T-helper 1 cell (primary cell): ENCODE measurements at regions not wholly inside any gene's neighbourhood (a gene's known extent, or its start where the extent isn't known, plus 50 kb on each side); places are given as distances from the start of the nearest gene placed in this dataset.

Experiments used
- DNase-seq, 5 donors: peaks; one replicate each; pipeline ENCODE4 v3.0.0-alpha.2; 2012 to 2020

- DNase-seq = no peak
Observed at GRCh38 chr11:115042002-115042401, 363.7 kb downstream of the NXPE2 start.

DNA sequence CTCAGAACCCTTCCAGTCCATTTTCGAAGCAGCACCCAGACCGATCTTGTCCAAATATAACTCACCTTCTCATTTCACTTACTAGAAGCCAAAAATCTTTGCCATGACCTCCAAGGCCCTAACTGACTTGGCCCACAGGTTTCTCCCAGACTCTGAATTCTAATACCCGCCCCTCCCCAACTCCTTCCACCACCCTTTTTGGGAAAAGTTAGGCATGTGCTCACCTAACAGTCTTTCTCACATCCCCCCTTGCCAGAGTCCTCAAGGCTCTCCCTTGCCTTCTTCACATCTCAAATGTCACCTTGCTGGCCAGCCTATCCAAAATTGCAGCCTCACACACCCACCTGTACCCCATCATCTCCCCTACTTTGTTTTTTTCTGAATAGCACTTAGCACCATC, 369.3 kb downstream of the NXPE2 start:
- DNase-seq = no peak

- no peak for DNase-seq
Observed at GRCh38 chr11:115049796-115050195, 371.5 kb downstream of the NXPE2 start.

DNA sequence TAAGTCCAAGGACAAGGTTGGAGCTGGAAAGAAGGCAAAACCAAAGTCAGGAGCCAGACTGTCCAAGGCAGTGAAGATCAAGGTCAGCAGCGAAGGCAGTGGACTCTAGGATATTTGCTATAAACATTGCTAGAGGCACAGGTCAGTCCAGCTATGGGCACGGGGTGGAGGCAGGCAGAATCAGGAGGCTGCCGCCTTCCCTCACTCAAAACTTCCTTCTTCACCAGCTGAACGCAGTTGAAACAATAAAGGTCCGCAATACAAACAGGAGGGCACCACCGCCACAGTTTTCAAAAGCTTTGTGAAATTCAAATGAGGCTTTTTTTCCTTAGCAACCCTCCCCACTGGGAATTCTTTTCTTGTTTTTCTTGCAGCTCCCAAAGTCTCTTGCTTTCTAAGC, 372.4 kb downstream of the NXPE2 start:
- no peak for DNase-seq

- DNase-seq = no peak
Observed at GRCh38 chr11:115051938-115052590, 373.7 kb downstream of the NXPE2 start.

DNA sequence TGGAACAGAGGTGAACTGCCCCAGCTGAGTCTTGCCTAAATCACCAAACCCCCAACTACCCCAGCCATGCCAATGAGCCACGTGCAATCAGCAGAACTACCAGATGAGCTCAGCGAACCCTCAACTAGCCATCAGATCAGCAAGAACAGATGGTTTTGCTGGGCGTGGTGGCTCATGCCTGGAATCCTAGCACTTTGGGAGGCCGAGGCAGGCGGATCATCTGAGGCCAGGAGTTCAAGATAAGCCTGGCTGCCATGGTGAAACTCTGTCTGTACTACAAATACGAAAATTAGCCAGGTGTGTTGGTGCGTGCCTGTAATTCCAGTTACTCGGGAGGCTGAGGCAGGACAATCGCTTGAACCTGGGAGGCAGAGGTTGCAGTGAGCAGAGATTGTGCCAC, 374.3 kb downstream of the NXPE2 start:
- DNase-seq = no peak

- DNase-seq = no peak
Observed at GRCh38 chr11:115054570-115055538, 376.5 kb downstream of the NXPE2 start.

- no peak for DNase-seq
Observed at GRCh38 chr11:115056514-115056913, 378.2 kb downstream of the NXPE2 start.

GRCh38 chr11:115060840-115061239, 382.5 kb downstream of the NXPE2 start:
- DNase-seq = no peak

DNA sequence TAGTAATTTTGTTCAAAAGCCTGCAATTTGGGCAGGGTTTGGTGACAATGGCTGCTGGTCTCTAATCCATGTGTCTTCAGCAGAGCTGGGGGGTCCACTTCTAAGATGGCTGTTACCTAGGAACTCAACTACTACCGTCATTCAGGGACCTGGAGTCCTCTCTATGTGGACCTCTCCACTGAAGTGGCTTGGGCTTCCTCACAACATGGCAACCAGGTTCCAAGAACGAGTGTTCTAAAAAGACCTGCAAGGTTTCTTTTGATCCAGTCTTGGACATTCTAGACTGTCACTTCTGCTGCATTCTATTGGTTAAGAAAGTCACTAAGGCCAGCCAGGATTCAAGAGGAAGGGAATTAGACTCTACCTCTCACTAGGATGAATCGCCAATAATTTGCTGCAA, 387.0 kb downstream of the NXPE2 start:
- no peak for DNase-seq

DNA sequence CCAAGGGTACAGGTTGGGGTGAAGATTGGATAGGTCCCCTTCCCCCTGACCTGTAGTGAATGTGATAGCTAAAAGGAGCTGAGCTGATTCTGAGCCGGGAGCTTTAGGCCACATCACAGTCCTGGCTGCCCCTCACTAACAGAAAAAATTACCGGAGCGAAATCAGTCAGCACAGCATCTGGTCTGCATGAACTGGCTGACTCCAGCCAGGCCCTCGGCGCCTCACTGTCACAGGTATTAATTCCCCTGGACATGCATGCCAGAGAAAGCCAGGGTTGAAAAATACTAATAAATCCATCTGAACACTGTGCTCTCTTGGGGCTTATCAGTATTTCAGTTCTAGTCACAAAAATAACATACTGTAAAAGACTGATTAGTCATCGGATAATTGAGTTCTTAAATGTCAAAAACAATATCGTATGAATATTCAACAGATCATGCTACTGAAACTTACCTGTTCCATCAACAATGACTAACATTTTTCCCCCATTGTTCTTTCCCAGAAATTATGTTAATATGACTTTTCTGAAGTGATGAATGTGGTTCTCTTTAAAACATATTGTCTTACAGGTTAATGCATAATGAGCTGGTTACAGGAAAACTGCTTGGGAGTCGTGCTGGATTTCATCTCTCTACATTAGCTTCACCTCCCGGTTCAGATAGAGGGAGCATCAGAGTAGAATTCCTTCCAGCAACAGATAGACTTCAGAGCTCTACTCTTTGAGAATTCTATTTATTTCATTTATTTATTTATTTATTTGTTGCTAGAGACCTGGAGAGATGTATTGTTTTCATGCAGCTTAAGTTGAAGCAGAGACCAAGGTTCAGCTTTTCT, 387.7 kb downstream of the NXPE2 start:
- no peak for DNase-seq

DNA sequence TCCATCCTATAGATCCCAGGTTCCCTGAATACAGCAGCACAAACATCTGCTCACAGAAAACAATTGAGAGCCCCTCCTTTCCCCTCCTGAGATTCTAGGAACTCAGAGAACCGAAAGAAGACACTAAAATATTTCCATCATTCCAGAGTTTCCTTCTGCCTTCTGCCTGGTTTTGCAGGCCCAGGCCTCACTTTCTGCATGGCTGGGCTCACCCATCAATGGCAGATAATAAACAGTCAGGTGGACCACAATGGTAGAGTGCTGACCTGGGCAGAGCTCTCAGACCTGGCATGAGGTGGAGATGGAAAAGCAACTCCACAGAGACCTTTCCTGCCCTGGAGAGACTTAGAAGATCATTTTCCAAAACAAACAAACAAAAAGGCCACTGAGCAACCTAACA, 389.1 kb downstream of the NXPE2 start:
- no peak for DNase-seq

DNA sequence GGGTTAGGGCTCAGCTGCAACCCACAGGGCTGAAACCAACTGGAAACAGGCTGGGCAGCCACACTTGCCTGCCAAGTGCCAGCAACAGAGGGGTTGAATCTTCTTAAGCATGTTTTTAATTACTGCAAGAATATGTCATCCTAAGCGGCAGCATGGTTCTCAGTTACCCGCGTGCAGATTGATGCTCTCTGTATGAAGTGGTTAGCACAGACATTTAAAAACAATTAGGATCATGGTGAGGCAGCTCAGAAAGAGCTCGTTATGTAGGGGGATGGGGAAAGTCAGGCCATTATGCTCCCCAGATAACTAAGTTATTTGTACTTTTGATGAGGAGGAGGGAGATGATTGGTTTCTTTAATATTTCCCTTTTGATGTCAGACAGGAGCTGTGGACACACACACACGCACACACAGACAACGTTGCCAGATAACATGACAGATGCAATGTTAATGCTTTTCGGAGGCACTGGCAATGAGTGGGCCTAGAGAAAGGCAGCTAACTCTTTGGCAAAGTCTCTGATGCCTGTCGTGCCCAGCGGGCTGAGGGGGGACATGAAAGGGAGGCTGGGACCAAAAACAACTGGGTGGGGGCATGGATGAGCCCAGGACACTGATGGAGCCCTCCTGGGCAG, 389.7 kb downstream of the NXPE2 start:
- no peak for DNase-seq

DNA sequence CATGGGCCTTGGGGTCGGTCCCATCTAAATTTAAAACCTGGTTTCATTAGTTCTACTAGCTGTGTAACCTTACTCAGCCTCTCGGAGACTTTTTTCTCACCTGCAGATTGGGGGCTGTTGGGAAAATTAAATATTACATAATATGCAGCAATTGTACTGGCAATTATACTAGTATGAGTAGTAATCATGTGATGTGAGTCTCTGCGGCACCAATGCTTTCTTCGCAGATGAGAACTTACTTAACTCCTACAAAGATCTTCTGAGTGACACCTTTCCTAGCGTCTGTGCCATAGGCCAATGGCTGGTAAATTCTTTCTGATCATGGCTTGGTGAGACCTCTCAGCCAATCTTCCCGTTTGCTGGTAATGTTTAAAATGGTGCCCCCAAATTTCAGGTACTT, 391.3 kb downstream of the NXPE2 start:
- no peak for DNase-seq

GRCh38 chr11:115075356-115075755, 397.0 kb downstream of the NXPE2 start:
- no peak for DNase-seq

GRCh38 chr11:115077740-115078139, 399.4 kb downstream of the NXPE2 start:
- DNase-seq = no peak

GRCh38 chr11:115078461-115079438, 400.4 kb downstream of the NXPE2 start:
- DNase-seq = no peak

GRCh38 chr11:115080923-115081680, 402.8 kb downstream of the NXPE2 start:
- DNase-seq = no peak

DNA sequence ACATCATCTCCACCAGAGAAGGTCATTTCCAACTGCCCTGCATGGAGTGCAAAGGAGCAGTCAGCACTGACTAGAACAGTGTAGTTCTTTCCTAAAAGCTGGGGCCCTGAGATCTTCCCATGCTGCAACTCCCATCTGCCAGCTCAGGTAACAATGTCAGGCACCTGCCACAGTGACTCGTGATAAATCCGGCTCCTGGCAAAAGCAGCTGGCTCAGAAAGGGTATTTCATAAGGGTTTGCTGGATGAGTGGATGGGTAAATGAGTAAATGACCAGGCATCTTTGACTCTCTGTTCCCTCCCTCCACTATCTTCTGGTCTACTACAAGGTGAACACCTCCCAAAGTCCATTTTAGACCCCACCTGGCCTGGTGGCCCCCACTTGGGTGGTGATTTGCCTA, 403.6 kb downstream of the NXPE2 start:
- no peak for DNase-seq

GRCh38 chr11:115083144-115083806, 404.9 kb downstream of the NXPE2 start:
- no peak for DNase-seq
